GM23338 (cell line): ENCODE measurements at regions not wholly inside any gene's neighbourhood (a gene's known extent, or its start where the extent isn't known, plus 50 kb on each side); places are given as distances from the start of the nearest gene placed in this dataset.

Experiments
- ATAC-seq: fragments of 200-7000 bp; cut with Tn5 transposase; 3 replicates; pipeline ENCODE4 v1.9.1; 2020
- DNase-seq: peaks from one replicate; pipeline ENCODE4 v3.0.0-alpha.2; 2015; ENCODE audit warnings: low spot score
- H2AFZ ChIP-seq: fragments of 200-600 bp; sonication (generic); 2 replicates; pipeline ENCODE4 v1.8.0; 2016; ENCODE audit warnings: antibody characterized with exemption, mild to moderate bottlenecking, moderate library complexity
- H3F3A ChIP-seq: fragments of 200-600 bp; sonication (generic); replicated peaks from 2 replicates; pipeline ENCODE4 v1.8.0; 2017; ENCODE audit warnings: antibody characterized with exemption, mixed run types, low read depth
- H3K27ac ChIP-seq: fragments of 200-600 bp; sonication (generic); 2 replicates; pipeline ENCODE4 v1.6.1; 2016; ENCODE audit warnings: low read depth
- H3K27me3 ChIP-seq: fragments of 200-600 bp; sonication (generic); 2 replicates; pipeline ENCODE4 v1.8.0; 2016; ENCODE audit warnings: mild to moderate bottlenecking, mixed run types, moderate library complexity; ENCODE audit not compliant: insufficient read depth
- H3K36me3 ChIP-seq: fragments of 200-600 bp; sonication (generic); 2 replicates; pipeline ENCODE4 v1.8.0; 2016; ENCODE audit warnings: mild to moderate bottlenecking; ENCODE audit not compliant: insufficient read depth
- H3K4me1 ChIP-seq: fragments of 200-600 bp; sonication (generic); 2 replicates; pipeline ENCODE4 v1.8.0; 2016; ENCODE audit warnings: mild to moderate bottlenecking, moderate library complexity; ENCODE audit not compliant: insufficient read depth
- H3K4me2 ChIP-seq: fragments of 200-600 bp; sonication (generic); 2 replicates; pipeline ENCODE4 v1.7.1; 2017; ENCODE audit warnings: mixed run types
- H3K4me3 ChIP-seq: fragments of 200-600 bp; sonication (generic); 2 replicates; pipeline ENCODE4 v1.6.1; 2016; ENCODE audit warnings: mixed run types
- H3K79me2 ChIP-seq: fragments of 200-600 bp; sonication (generic); replicated peaks from 2 replicates; pipeline ENCODE4 v1.8.0; 2017; ENCODE audit warnings: mild to moderate bottlenecking; ENCODE audit not compliant: insufficient read depth
- H3K9me2 ChIP-seq: fragments of 200-600 bp; sonication (generic); 2 replicates; pipeline ENCODE4 v1.8.0; 2017; ENCODE audit not compliant: insufficient read depth
- H4K20me1 ChIP-seq: fragments of 200-600 bp; sonication (generic); replicated peaks from 2 replicates; pipeline ENCODE4 v1.8.0; 2017; ENCODE audit warnings: mild to moderate bottlenecking; ENCODE audit not compliant: insufficient read depth
- H3K27ac Mint-ChIP-seq: 2 replicates; pipeline ENCODE4 v1.8.0; 2020; ENCODE audit warnings: inconsistent platforms, mild to moderate bottlenecking, moderate library complexity, mixed read lengths
- H3K27me3 Mint-ChIP-seq: 3 replicates; pipeline ENCODE4 v1.8.0; 2022; ENCODE audit warnings: low read depth, mild to moderate bottlenecking, moderate library complexity, mixed read lengths, inconsistent platforms; ENCODE audit not compliant: insufficient read depth, poor library complexity
- H3K36me3 Mint-ChIP-seq: 3 replicates; pipeline ENCODE4 v1.8.0; 2021; ENCODE audit warnings: low read depth, mild to moderate bottlenecking, inconsistent platforms, moderate library complexity, mixed read lengths
- H3K4me1 Mint-ChIP-seq: 3 replicates; pipeline ENCODE4 v1.8.0; 2020; ENCODE audit warnings: mild to moderate bottlenecking, inconsistent platforms, mixed read lengths
- H3K4me3 Mint-ChIP-seq: 3 replicates; pipeline ENCODE4 v1.8.0; 2021; ENCODE audit warnings: moderate library complexity, mild to moderate bottlenecking, inconsistent platforms, mixed read lengths
- H3K9me3 Mint-ChIP-seq: 3 replicates; pipeline ENCODE4 v1.8.0; 2020; ENCODE audit warnings: moderate library complexity, mild to moderate bottlenecking, inconsistent platforms, mixed read lengths
- CREB1 ChIP-seq: fragments of 250-450 bp; sonication (Bioruptor Pico); IDR thresholded peaks from 2 replicates; pipeline ENCODE4 v1.5.0; 2020; ENCODE audit warnings: low read depth, mild to moderate bottlenecking, moderate library complexity
- EZH2 ChIP-seq: fragments of 200-600 bp; sonication (generic); IDR thresholded peaks from one replicate; pipeline ENCODE4 v1.8.0; 2017; ENCODE audit warnings: antibody characterized with exemption, mild to moderate bottlenecking, low read depth; ENCODE audit not compliant: unreplicated experiment
- EZH2phosphoT487 ChIP-seq: fragments of 200-600 bp; sonication (generic); IDR thresholded peaks from one replicate; pipeline ENCODE4 v1.8.1; 2018; ENCODE audit warnings: antibody characterized with exemption; ENCODE audit not compliant: unreplicated experiment
- JUNB ChIP-seq: IDR thresholded peaks from one replicate; pipeline ENCODE4 v1.6.1; 2016; ENCODE audit warnings: antibody characterized with exemption; ENCODE audit not compliant: unreplicated experiment
- NANOG ChIP-seq: IDR thresholded peaks from 2 replicates; pipeline ENCODE4 v1.6.1; 2016; ENCODE audit warnings: antibody characterized with exemption, borderline replicate concordance
- POLR2AphosphoS5 ChIP-seq: IDR thresholded peaks from 2 replicates; pipeline ENCODE4 v1.6.1; 2016; ENCODE audit warnings: antibody characterized with exemption, low read depth
- ZNF114 ChIP-seq: fragments of 250-450 bp; sonication (Bioruptor Pico); IDR thresholded peaks from 2 replicates; pipeline ENCODE4 v1.5.0; 2020; ENCODE audit warnings: mild to moderate bottlenecking, moderate library complexity
- ZNF331 ChIP-seq: fragments of 250-450 bp; sonication (Bioruptor Pico); IDR thresholded peaks from 2 replicates; pipeline ENCODE4 v1.5.0; 2020; ENCODE audit warnings: low read depth, mild to moderate bottlenecking, moderate library complexity
- TF ChIP-seq, protein P1 (sequence below): IDR thresholded peaks from 2 replicates; pipeline ENCODE4 v1.6.1; 2016; ENCODE audit warnings: antibody characterized with exemption
- TF ChIP-seq, protein P2 (sequence below), 2 experiments: fragments of 200-600 bp in 1 of 2; sonication (generic) in 1 of 2; conservative IDR thresholded peaks; 2 replicates each; pipeline versions ENCODE4 v1.5.1 to v1.6.1; 2016 to 2017; ENCODE audit warnings: antibody characterized with exemption in 2 of 2, low read depth in 2 of 2, mild to moderate bottlenecking in 2 of 2, moderate library complexity in 1 of 2
- TF ChIP-seq, protein P3 (sequence below): IDR thresholded peaks from one replicate; pipeline ENCODE4 v1.6.1; 2018; ENCODE audit warnings: antibody characterized with exemption; ENCODE audit not compliant: unreplicated experiment
- TF ChIP-seq, protein P4 (sequence below): fragments of 250-450 bp; sonication (Bioruptor Pico); IDR thresholded peaks from 2 replicates; pipeline ENCODE4 v1.5.0; 2020; ENCODE audit warnings: mild to moderate bottlenecking, moderate library complexity

DNA sequence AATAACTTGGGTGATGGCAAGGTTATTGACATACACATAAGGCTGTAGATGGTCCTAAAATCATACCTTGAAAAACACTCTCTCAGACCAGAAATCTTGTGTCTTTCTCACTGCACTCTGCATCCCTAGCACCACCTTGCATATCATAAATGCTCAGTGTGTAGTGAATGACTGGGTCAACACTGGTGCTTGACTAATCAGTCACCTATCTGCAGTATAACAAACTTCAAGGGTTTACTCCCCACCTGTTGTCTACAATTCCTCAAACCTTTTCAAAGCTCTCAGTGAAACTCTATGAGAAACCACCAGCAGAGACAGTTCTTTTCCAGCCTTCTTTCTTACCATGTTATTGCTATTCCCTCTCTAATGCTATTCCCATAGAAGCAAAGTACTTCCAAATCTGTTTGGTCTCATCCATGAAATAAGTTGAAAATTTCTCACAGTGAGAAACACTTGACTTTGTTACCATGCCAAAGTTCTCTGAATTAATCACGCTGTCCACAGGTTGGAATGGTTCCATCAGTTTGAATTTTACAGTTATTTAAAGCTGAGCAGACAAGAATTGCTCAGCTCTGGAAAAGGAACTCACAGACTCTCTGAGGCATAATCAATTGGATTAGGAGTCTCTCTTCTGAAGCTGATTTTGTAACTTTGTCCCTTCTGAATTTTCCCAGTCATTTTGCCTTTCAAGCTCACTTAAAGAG is 104.8 kb upstream of the EYA4 start:
- Mint-ChIP-seq H3K4me1 (peaks cover 11% of the 10 kb centered on the region; the same call in 2 of the 3 replicates), H3K9me3 (no peaks in the 10 kb centered on the region), H3K27me3 (no peaks in the 10 kb centered on the region), H3K27ac (no peak overlapping the region), H3K4me3 (no peak overlapping the region), H3K36me3 (no peaks in the 10 kb centered on the region)
- no peak overlapping the region for H2AFZ ChIP-seq
- H3K27me3 ChIP-seq = no peaks in the 10 kb centered on the region
- H3K4me2 ChIP-seq = no peak overlapping the region
- H3K27ac ChIP-seq = no peak overlapping the region
- no peaks in the 10 kb centered on the region for H3K36me3 ChIP-seq
- no peaks in the 10 kb centered on the region for H3K79me2 ChIP-seq
- no peaks in the 10 kb centered on the region for H3K9me2 ChIP-seq
- H3K4me3 ChIP-seq = no peak overlapping the region
- no peaks in the 10 kb centered on the region for H4K20me1 ChIP-seq
- TF ChIP-seq, protein P1, sequence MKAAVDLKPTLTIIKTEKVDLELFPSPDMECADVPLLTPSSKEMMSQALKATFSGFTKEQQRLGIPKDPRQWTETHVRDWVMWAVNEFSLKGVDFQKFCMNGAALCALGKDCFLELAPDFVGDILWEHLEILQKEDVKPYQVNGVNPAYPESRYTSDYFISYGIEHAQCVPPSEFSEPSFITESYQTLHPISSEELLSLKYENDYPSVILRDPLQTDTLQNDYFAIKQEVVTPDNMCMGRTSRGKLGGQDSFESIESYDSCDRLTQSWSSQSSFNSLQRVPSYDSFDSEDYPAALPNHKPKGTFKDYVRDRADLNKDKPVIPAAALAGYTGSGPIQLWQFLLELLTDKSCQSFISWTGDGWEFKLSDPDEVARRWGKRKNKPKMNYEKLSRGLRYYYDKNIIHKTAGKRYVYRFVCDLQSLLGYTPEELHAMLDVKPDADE = no peak
- TF ChIP-seq NANOG (no peak), JUNB (no peak), CREB1 (no peak), ZNF114 (CRISPR knock-in tag) (no peak), ZNF331 (CRISPR knock-in tag) (no peak), EZH2 (no peak), EZH2phosphoT487 (no peak), POLR2AphosphoS5 (no peak)
- TF ChIP-seq, protein P2, sequence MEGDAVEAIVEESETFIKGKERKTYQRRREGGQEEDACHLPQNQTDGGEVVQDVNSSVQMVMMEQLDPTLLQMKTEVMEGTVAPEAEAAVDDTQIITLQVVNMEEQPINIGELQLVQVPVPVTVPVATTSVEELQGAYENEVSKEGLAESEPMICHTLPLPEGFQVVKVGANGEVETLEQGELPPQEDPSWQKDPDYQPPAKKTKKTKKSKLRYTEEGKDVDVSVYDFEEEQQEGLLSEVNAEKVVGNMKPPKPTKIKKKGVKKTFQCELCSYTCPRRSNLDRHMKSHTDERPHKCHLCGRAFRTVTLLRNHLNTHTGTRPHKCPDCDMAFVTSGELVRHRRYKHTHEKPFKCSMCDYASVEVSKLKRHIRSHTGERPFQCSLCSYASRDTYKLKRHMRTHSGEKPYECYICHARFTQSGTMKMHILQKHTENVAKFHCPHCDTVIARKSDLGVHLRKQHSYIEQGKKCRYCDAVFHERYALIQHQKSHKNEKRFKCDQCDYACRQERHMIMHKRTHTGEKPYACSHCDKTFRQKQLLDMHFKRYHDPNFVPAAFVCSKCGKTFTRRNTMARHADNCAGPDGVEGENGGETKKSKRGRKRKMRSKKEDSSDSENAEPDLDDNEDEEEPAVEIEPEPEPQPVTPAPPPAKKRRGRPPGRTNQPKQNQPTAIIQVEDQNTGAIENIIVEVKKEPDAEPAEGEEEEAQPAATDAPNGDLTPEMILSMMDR (conservative IDR thresholded peaks at IDR 0.05; ENCODE audit: low read depth in 2 of 2) = no peak
- TF ChIP-seq, protein P3, sequence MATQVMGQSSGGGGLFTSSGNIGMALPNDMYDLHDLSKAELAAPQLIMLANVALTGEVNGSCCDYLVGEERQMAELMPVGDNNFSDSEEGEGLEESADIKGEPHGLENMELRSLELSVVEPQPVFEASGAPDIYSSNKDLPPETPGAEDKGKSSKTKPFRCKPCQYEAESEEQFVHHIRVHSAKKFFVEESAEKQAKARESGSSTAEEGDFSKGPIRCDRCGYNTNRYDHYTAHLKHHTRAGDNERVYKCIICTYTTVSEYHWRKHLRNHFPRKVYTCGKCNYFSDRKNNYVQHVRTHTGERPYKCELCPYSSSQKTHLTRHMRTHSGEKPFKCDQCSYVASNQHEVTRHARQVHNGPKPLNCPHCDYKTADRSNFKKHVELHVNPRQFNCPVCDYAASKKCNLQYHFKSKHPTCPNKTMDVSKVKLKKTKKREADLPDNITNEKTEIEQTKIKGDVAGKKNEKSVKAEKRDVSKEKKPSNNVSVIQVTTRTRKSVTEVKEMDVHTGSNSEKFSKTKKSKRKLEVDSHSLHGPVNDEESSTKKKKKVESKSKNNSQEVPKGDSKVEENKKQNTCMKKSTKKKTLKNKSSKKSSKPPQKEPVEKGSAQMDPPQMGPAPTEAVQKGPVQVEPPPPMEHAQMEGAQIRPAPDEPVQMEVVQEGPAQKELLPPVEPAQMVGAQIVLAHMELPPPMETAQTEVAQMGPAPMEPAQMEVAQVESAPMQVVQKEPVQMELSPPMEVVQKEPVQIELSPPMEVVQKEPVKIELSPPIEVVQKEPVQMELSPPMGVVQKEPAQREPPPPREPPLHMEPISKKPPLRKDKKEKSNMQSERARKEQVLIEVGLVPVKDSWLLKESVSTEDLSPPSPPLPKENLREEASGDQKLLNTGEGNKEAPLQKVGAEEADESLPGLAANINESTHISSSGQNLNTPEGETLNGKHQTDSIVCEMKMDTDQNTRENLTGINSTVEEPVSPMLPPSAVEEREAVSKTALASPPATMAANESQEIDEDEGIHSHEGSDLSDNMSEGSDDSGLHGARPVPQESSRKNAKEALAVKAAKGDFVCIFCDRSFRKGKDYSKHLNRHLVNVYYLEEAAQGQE = no peak
- TF ChIP-seq, protein P4, sequence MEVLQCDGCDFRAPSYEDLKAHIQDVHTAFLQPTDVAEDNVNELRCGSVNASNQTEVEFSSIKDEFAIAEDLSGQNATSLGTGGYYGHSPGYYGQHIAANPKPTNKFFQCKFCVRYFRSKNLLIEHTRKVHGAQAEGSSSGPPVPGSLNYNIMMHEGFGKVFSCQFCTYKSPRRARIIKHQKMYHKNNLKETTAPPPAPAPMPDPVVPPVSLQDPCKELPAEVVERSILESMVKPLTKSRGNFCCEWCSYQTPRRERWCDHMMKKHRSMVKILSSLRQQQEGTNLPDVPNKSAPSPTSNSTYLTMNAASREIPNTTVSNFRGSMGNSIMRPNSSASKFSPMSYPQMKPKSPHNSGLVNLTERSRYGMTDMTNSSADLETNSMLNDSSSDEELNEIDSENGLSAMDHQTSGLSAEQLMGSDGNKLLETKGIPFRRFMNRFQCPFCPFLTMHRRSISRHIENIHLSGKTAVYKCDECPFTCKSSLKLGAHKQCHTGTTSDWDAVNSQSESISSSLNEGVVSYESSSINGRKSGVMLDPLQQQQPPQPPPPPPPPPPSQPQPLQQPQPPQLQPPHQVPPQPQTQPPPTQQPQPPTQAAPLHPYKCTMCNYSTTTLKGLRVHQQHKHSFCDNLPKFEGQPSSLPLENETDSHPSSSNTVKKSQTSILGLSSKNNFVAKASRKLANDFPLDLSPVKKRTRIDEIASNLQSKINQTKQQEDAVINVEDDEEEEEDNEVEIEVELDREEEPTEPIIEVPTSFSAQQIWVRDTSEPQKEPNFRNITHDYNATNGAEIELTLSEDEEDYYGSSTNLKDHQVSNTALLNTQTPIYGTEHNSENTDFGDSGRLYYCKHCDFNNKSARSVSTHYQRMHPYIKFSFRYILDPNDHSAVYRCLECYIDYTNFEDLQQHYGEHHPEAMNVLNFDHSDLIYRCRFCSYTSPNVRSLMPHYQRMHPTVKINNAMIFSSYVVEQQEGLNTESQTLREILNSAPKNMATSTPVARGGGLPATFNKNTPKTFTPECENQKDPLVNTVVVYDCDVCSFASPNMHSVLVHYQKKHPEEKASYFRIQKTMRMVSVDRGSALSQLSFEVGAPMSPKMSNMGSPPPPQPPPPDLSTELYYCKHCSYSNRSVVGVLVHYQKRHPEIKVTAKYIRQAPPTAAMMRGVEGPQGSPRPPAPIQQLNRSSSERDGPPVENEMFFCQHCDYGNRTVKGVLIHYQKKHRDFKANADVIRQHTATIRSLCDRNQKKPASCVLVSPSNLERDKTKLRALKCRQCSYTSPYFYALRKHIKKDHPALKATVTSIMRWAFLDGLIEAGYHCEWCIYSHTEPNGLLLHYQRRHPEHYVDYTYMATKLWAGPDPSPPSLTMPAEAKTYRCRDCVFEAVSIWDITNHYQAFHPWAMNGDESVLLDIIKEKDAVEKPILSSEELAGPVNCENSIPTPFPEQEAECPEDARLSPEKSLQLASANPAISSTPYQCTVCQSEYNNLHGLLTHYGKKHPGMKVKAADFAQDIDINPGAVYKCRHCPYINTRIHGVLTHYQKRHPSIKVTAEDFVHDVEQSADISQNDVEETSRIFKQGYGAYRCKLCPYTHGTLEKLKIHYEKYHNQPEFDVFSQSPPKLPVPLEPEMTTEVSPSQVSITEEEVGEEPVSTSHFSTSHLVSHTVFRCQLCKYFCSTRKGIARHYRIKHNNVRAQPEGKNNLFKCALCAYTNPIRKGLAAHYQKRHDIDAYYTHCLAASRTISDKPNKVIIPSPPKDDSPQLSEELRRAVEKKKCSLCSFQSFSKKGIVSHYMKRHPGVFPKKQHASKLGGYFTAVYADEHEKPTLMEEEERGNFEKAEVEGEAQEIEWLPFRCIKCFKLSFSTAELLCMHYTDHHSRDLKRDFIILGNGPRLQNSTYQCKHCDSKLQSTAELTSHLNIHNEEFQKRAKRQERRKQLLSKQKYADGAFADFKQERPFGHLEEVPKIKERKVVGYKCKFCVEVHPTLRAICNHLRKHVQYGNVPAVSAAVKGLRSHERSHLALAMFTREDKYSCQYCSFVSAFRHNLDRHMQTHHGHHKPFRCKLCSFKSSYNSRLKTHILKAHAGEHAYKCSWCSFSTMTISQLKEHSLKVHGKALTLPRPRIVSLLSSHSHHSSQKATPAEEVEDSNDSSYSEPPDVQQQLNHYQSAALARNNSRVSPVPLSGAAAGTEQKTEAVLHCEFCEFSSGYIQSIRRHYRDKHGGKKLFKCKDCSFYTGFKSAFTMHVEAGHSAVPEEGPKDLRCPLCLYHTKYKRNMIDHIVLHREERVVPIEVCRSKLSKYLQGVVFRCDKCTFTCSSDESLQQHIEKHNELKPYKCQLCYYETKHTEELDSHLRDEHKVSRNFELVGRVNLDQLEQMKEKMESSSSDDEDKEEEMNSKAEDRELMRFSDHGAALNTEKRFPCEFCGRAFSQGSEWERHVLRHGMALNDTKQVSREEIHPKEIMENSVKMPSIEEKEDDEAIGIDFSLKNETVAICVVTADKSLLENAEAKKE (CRISPR knock-in tag) = no peak
- no peaks in the 10 kb centered on the region for H3K4me1 ChIP-seq
- DNase-seq (no peak), ATAC-seq (no peak)
- no peaks in the 10 kb centered on the region for H3F3A ChIP-seq
